ENCODE measurements at regions not wholly inside any gene's neighbourhood (a gene's known extent, or its start where the extent isn't known, plus 50 kb on each side); places are given as distances from the start of the nearest gene placed in this dataset.

DNA sequence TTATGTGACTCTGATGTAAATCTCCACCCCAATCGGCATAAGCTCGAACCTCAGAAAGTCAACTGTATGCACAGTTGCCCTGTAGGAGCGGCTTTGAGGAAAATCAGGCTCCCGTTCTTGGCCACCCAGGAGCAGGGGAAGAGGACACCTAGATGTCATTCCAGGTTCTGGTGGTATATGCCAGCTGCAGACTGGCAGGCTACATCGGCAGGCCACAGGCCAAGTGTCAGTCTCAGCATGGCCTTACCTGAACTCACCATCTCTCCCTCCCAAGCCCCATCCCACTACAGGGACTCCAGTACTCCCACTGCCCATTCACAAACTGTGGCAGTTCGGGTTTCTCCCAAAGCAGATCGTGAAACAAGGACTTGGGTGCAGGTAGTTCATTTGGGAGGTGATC, 428.1 kb downstream of the BCOR start:
- no peak for TF ChIP-seq EP300 (IDR thresholded peaks at IDR 0.05; ENCODE audit: borderline replicate concordance)
- TF ChIP-seq REST (IDR thresholded peaks at IDR 0.05; ENCODE audit: low read depth): no peak
- TF ChIP-seq RAD21 (IDR thresholded peaks at IDR 0.05; ENCODE audit: low read depth): no peak
- TF ChIP-seq CEBPB (IDR thresholded peaks at IDR 0.05): no peak
- TF ChIP-seq ZBTB7A (IDR thresholded peaks at IDR 0.05; ENCODE audit: low read depth): no peak
- TF ChIP-seq TAF1 (IDR thresholded peaks at IDR 0.05; ENCODE audit: low read depth): no peak
- TF ChIP-seq USF1 (IDR thresholded peaks at IDR 0.05): no peak
- no peak for TF ChIP-seq EGR1 (IDR thresholded peaks at IDR 0.05)
- TF ChIP-seq YY1 (IDR thresholded peaks at IDR 0.05; ENCODE audit: low read depth): no peak
- no peak for TF ChIP-seq TEAD4 (IDR thresholded peaks at IDR 0.05)
- no peak for TF ChIP-seq MAX (IDR thresholded peaks at IDR 0.05)
- TF ChIP-seq TCF12 (IDR thresholded peaks at IDR 0.05; ENCODE audit: low read depth): no peak
- TF ChIP-seq NFIC (IDR thresholded peaks at IDR 0.05): no peak

All from Ishikawa (cell line).